NAMALWA (cell line): ENCODE measurements at regions not wholly inside any gene's neighbourhood (a gene's known extent, or its start where the extent isn't known, plus 50 kb on each side); places are given as distances from the start of the nearest gene placed in this dataset.

Source experiments
- DNase-seq: peaks from one replicate; pipeline ENCODE4 v3.0.0-alpha.2; 2015; ENCODE audit warnings: low spot score

DNA sequence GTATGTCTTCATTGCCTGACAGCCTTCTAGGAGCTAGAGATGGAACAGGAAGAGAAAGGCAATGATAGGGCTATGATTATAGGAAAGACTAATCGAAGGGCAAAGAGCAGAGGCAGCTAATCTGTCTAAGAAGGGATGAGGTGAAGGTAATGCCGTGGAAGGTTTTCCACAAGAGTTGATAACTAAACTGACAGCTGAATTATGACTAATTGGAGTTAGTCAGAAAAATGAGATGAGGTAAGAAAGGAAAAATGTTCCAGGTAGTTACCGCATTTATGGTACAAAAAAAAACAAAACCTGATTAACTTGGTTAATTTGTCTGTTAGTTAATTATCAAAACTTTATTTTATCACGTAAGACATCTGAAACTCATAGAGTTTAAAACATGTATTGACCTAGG, 260.3 kb downstream of the SLITRK6 start:
- no peak for DNase-seq

DNA sequence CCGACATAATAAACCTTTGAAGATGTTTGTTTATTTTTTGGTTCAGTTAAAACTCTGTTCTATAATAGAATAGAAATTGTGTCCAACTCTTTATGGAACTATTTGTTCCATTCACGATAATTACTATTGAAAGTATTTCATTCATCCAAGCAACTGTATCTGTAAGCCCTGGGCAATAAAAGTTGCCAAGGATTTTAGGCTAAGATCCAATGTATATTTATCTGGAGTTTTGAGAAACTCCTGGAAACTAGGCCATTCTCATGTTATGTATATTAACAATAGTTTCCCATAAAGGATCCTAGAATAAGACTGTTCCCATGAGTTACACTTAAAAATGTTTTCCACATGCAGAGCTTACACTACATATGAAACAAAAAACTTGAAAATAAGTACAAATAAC, 261.6 kb downstream of the SLITRK6 start:
- no peak for DNase-seq

DNA sequence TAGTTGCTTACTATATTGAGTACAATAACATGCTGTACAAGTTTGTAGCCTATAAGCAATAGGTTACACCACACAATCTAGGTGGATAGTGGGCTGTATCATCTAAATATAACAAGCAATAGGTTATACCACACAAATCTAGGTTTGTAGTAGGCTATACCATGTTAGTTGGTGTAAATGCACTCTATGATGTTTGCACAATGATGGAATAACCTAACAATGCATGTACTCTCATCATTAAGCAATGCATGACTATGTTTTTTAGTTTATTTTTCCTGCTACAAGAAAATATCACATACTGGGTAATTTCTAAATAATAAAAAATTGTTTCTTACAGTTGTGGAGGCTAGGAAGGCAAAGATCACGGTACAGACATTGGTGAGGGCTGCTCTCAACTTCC, 262.5 kb downstream of the SLITRK6 start:
- DNase-seq: no peak

DNA sequence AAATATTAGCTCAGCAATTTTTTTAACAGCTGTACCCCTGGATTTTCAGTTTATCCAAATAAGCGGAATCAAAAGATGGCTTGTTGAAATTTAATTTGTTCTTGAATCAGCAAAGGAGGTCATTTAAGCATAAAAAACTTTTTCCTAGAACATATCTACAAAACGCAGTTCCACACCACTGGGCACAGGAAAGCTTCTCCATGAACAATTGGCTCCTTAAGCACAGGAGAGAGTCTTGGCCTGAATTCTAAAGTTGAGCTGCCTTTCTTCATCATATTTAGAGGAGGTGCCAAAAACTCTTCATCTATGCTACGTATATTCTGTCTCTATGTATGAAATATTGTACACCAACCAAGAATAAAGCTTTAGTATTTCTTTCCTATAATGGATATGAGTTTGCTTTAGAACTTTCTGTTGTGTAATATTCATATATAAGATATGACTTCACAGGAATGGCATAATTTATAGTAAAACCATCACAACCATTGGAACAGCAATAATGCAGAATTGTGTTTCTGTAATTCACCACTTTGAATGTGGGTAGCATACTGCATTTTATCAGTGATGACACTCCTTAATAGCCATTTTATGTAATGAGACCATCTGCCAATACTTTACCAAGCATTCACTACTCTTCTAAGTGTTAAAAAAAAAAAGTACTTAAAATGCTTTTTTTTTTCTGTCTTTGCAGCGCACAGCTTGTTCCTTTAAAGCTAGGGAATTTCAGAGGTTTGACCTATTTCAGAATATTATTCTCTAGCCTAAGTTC, 263.7 kb downstream of the SLITRK6 start:
- DNase-seq: no peak

DNA sequence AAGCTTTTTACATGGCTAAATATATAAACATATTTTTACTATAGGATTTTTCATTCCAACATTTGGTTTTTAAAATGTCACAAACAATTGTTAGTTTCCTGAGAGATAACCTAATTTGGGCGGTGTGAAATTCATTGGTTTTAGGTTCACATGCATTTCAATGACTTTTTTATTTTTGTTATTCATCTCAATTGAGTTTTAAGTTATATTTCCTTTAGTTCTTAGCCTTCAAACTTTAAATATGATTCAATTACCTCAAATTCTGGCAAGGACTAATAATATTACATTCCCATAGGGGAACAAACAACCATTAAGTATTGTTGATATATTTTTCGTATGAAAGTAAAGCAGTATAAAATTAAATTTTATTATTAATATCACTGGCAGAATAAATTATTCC, 265.3 kb downstream of the SLITRK6 start:
- no peak for DNase-seq

DNA sequence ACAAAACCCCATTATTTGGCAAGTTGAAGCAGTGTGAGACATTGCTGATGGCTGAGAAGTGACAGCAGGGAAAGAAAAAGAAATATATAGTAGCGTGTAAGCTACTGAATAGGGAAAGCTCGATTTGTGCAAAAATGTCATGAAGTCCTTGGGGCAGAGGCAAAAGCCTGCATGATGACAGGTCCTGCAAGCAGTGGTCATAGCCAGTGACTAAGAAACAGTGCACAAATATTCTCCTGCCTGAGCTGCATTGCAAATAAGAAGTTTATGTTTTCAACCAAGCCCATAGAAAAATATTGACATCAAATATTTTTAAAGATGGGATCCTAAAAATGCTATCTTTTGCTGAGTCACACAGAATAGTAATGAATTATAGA, 270.0 kb downstream of the SLITRK6 start:
- no peak for DNase-seq

DNA sequence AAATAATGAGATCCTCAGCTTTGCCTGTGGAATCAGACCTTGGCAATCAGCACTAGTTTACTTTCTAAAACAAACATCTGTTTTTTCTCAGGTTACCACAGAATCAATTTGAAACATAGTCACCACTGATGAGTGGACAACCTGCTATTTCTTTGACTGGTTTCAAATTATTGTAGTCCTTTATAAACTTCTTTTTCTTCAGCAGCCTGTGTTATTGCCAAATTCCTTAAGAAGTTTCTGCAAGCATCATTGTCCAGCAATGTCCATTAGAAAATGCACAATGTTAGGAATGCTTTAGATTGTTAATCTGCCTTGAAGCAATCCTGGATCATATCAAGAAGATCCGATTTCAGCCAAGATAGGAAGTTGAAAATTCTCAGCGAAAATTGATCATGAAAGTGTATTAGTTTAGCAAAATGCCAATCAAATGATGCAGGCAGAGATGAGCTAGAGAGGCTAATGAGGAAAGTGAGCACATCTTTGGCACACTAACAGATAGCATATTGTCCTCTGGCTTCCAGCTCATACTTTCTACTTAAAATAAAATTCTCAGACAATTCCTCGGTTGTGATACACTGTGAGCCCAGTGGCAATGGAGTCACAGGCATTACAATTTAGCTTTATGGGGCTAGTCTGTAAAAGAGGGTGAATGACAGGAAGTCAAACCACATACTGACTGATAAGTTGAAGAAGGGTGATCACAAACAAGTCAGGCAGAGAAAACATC, 270.6 kb downstream of the SLITRK6 start:
- no peak for DNase-seq

DNA sequence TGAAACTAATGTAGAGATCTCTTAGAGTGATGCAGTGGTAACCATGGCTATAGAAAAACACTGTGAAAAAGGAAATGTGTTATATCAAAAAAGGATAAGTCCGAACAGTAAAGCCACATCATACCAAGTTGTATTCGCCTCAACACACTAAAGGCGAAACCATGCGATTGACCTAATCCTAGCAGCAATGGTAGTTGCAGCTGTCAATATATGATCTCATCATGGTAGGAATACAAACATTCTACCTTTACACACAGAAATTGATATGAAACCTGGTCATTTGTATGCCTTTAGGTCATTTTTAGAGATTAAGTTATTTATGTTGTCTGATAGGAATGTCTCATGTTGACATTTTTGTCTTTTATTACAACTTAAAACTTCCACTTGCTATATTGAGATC, 271.9 kb downstream of the SLITRK6 start:
- DNase-seq: no peak

DNA sequence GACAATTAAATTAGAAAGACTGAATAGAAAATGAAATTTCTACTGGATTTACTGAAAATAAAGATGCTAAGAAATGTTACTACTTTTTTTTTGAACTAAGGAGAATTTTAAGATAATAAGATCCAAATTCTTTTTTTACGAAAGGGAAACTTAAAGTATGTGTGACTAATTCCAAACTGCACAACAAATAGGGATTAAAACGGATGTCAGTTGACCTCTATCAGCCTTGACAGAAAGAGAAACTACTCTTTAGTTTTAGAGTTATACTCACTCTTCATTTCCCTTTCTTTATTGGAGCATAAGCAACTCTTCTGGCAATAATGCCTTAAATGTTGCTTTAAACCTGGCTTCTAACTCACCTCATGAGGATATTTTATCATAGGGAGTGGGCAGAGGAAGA, 273.8 kb downstream of the SLITRK6 start:
- no peak for DNase-seq

DNA sequence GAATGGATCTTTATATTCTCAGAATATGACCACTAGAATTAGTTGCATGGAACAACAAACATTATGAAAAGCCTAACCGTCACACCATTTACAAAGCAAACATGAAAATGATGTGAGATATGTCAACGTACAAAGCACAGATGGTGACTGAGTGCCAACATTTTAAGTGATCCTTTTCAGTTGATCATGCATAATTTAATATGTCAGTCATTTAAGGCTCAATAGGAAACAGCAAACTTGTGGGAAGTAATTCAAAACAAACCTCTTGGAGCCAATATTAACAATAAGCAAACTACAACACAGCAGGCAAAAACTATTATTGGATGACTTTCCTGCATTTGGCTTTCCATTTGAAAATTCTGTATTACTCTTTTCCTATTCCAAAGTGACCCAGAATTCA, 277.6 kb downstream of the SLITRK6 start:
- no peak for DNase-seq

DNA sequence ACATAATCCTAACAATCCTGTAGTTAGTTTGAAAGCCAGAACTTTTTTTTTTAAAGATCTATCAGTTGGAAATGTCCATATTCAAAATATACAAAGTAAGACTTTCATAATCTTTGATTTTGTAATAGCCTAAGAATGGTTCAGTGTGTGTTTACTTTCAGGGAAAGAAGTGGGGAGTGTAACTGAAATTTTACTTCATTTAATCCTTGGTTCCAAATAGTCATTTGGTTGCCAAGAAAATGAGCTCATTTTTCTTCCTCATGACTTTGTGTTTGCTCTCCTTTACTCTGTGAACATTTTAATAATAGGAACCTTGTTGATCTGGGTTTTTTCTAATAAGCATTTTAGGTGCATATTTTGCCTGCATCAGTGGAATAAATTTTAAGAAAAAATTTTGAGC, 278.8 kb downstream of the SLITRK6 start:
- DNase-seq: no peak

DNA sequence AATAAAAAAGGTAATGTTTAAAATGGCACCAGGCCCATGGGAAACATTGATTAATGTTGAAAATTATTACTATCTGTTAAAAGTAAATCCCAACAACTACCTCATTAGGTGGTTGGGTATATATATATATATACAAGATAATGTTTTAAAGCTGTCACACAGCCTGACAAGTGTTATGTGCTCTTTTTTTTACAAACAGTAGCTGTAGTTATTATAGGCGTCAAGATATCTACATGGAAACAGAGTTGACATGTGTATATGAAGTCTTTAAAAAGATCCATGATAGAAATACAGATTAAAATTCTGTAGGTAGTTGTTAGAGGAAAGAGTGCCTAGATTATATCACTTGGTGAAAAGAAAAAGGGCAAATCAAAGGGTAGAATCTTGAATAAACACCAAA, 279.9 kb downstream of the SLITRK6 start:
- no peak for DNase-seq

DNA sequence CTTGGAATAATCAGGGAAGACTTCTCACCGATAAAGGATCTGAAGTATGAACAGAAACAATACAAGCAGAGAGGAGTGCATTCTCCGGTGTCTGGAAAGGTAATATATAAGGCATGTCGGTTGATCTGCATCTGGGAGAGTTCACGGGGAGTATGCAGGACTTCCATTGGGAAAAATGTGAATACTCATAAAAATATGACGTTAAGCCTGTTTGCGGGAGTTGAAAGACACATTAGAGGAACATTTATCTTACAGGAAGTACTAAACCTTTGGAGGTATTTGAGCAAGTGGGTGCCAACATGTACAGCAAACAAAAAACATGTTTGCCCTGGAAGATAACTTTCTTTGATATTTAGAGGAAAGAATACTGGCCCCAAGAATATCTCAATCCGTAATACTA, 286.8 kb downstream of the SLITRK6 start:
- no peak for DNase-seq

DNA sequence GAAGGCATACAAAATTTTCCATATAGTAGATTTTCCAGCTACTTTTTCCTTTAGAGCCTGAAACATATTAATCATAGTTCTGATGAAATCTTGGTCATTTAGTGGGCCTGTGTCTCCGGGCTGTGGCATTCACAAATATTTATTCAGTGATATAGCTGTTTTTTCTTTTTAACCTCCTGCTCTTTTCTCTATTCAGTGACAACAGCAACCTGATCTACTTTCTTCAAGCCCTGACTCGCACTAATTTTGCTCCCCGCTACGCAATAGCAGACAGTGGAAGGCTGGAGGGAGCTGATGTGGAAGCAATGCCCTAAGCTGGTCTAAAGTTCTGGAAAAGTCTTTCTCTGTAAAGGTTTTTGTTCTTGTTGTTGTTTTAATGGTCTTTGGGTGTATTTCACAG, 289.7 kb downstream of the SLITRK6 start:
- DNase-seq: no peak

DNA sequence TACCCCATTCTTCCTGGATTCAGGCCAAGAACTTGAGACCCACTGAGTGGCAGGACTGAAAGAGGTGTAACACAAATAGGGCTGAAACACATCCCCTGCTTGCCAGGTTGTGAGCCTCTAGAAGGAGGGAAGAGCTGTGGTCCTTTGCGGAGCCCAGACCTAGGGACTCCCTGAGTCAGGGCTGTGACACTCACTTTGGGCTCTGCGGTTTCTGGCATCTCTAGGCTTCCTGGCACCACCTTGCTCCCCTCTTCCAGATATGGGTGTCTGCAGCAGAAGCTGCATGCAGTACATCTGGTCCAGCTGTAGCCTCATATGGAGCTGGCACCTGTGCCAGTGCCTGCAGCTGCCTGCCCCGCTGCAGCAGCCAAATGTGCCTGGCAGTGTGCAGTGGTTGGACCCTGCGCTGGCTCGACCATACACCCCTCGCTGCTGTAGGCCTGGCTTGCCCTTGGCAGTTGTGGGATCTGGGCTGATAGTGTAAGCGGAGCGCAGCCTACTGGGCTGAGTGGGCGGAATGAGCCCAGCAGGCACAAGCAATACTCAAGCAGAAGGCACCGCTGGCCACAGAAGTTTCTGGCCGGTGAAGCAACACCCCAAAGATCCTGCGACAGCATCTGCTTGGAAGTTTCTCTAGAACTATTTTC, 290.4 kb downstream of the SLITRK6 start:
- DNase-seq: no peak

DNA sequence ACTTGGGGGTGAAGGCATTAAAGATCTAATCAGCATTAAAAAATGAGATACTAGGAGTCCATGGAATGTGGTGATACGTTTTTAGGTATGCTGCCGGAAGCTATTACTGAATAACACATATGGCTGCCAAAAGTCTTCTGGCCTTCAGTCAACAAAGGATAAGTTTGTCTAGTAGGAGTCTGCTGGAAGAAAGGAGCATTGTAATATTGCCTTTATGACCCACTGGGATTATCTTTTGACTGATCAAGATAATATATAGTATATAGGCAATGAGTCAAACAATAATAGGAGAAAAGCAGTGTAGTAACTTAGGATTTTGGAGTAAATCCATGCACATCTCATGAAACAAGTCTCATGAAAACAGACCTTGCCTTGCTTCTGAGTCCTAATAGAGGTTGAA, 295.4 kb downstream of the SLITRK6 start:
- DNase-seq: no peak

DNA sequence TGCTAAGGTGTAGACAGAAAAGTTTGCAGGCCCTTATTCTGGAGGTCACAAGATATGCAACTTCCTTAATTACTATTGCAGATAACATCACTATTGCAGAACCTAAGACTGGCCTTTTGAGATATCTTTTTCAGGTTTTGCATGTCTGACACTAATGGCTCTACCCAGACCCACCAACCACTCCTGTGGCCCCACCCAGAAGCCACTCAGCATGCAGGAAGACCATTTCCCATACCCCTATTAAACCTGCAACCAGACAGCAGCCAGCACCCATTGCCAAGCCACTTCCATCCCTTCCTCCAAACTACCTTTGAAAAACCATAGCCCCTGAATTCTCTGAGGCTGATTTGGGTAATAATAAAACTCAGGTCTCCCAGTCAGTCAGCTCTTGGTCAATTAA, 297.6 kb downstream of the SLITRK6 start:
- no peak for DNase-seq

DNA sequence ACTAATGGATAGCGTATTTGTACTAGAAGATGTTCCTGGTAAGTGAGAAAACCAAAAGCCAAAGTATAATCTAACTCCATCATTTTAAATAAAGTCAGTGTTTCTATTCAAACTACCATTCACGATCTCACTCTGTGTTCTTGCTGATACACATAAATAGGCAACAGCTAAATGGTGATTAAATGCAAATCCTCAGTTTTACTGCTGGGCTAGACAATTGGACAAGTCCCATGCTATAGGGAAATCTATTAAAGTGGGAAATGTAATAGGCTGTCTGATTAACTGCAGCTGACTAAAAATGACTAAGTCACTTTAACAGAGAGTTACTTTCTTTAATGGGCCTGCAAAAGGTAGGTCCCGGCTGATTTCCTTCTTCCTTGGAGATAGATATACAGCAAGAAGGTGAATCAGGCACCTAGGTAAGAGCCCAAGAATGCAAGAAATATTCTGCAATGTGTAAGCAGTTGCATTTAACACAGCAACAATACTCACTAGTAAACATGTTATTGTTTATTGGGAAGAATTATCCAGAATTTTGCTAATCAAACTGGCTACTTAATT, 298.4 kb downstream of the SLITRK6 start:
- no peak for DNase-seq

DNA sequence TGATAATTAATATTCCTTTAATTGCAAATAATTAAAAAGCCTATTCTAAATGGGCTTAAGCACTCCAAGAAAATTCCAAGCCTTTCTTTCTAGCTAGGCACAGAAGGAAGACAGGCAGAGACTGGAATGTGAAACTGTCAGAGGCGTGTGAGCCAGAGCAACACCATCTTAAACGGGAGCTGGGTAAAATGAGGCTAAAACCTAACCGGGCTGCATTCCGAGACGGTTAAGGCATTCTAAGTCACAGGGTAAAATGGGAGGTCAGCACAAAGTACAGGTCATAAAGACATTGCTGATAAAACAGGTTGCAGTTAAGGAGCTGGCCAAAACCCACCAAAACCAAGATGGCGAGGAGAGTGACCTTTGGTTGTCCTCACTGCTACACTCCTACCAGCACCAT, 300.4 kb downstream of the SLITRK6 start:
- no peak for DNase-seq

DNA sequence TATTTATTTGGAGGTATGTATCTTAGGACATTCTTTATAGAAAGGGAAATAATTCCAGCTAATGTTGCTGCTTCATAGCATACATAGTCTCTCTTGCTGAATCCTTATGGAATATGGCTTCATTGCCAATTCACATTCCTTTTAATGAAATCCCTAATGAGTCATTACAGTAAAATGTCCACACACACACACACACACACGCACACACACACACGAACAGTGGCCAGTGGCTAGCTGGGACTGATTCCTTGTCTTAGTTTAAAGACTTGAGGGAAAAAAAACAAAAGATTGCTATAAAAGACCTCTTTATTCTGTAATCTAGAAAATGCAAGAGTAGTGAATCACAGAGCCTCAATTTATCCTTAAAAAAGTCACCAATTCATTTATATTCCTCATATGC, 301.6 kb downstream of the SLITRK6 start:
- DNase-seq: no peak

DNA sequence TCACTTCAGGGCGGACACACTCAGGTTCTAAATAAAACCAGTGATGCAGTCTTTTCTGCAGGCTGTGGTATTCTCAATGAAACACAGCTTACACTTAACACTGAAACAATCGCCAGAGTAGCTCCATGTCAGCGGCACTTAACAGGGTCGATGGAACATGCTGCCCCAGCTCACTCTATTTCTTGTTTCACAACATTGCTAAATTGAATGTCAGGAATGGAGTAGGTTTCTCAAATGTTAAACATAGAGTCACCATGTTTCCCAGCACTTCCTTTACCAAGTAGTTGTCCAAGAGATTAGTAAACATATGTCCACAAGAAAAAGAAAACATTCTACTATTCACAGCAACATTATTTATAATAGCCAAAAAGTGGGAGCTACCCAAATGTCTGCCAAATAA, 306.9 kb downstream of the SLITRK6 start:
- no peak for DNase-seq

DNA sequence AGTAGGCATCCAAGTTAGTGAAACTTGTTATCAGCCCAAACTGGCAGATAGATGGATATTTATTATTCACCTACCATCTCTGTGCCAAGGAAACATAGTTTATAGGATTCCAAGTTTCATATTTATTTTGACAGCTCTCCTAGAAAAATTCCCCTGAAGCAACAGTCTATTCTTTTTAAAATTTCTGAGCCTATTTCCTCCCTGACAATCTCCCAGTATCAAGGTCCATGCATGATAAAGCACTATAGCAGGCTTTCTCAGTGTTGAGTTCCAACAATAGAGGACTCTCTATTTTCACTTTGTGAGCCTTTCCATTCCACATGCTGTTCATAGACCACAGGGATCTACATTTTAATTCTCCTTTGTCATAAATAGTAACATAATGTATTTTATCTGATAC, 312.6 kb downstream of the SLITRK6 start:
- no peak for DNase-seq

DNA sequence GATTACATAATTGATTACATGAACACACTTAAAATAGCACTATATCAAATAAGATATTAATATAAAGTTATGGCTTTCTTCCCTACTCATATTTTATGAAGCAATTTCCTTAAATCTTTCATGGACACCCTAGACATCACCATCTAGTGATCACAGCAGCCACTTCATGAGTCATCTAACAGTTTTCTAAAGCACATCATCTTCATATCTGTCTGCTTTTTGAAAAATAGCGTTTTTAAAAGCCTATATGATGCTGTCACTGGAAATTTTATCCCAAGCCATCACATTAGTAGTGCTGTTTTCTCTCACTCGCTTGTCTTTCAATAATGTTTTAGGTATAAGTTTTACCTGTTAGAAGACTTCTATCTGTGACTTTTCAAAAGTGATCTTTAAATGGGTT, 326.1 kb downstream of the SLITRK6 start:
- DNase-seq: no peak
